ENCODE measurements at regions not wholly inside any gene's neighbourhood (a gene's known extent, or its start where the extent isn't known, plus 50 kb on each side); places are given as distances from the start of the nearest gene placed in this dataset.

DNA sequence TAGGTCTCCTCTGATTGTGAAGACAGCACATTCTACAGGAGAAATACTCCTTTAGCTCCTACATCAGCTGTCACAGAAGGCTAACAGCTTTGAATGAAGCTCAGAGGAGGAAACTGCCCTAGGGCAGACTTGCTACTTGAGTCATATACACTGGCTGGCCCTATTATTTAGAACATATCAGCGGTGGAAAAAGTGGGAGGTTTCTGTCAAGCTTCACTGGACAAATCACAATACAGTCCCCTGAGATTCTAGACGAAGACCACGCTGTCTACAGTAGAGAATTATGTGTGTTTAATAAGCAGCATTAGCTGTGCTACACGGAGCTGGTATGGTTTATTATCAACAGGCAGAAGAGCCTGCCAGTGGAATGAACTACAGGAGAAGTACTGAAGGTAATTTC, 230.9 kb upstream of the FSIP2 start:
- no peak for FAIRE-seq
- Histone ChIP-seq H3K36me3 (ENCODE audit: control insufficient read depth, insufficient read depth, low read length) (no peaks in the 10 kb centered on the region), H3K9me3 (replicated peaks; ENCODE audit: control insufficient read depth, insufficient read depth, low read depth, low read length) (no peaks in the 10 kb centered on the region)

More for the DNA sequence above, 230.9 kb upstream of the FSIP2 start:
- no peak overlapping the region for H3K27ac ChIP-seq (ENCODE audit: extremely low read depth, low read depth, low read length)
- no peaks in the 10 kb centered on the region for H3K9me1 ChIP-seq (ENCODE audit: control insufficient read depth, insufficient read depth, low read length)
- H2AFZ ChIP-seq (ENCODE audit: low read depth, low read length): no peak overlapping the region
- CTCF ChIA-PET (ENCODE audit: low intra/inter-chr PET ratio): no interaction called here
- POLR2A ChIA-PET: no interaction called here
- no peak for ATAC-seq
- no TSS peak for BruUV-seq (replicated peaks)
- WGBS (ENCODE audit: insufficient coverage, low coverage, missing lambda C conversion rate): under 1% methylated on average over 4 of the region's 4 CpGs
- no peak overlapping the region for H3K4me2 ChIP-seq (ENCODE audit: insufficient read depth, low read length)
- H3K27me3 ChIP-seq (ENCODE audit: control insufficient read depth in 2 of 2, insufficient read depth in 2 of 2, low read length in 2 of 2): no peaks in the 10 kb centered on the region
- H3K4me1 ChIP-seq (replicated peaks in 1 of 2; ENCODE audit: control insufficient read depth in 2 of 2, insufficient read depth in 2 of 2, low read length in 2 of 2): no peaks in the 10 kb centered on the region
- H3K79me2 ChIP-seq (ENCODE audit: control insufficient read depth, insufficient read depth, low read length): no peaks in the 10 kb centered on the region
- H3K4me3 ChIP-seq: no peak overlapping the region
- no peaks in the 10 kb centered on the region for H4K20me1 ChIP-seq (replicated peaks; ENCODE audit: control insufficient read depth, insufficient read depth, low read length)
- in situ Hi-C loops (cut with MboI) (no loop called here), intact Hi-C loops (cut with micrococcal nuclease) (no loop called here)
- H3K9ac ChIP-seq (ENCODE audit: insufficient read depth in 1 of 2, low read depth in 2 of 2, low read length in 2 of 2): no peak overlapping the region
- no peak for TF ChIP-seq NR2F6 (CRISPR knock-in tag; IDR thresholded peaks at IDR 0.05)
- TF ChIP-seq, protein P1, sequence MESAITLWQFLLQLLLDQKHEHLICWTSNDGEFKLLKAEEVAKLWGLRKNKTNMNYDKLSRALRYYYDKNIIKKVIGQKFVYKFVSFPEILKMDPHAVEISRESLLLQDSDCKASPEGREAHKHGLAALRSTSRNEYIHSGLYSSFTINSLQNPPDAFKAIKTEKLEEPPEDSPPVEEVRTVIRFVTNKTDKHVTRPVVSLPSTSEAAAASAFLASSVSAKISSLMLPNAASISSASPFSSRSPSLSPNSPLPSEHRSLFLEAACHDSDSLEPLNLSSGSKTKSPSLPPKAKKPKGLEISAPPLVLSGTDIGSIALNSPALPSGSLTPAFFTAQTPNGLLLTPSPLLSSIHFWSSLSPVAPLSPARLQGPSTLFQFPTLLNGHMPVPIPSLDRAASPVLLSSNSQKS (CRISPR knock-in tag; IDR thresholded peaks at IDR 0.05): no peak
- TF ChIP-seq STAG1 (CRISPR knock-in tag; IDR thresholded peaks at IDR 0.05; ENCODE audit: borderline replicate concordance): no peak
- no peak for TF ChIP-seq MAFG (tag; conservative IDR thresholded peaks at IDR 0.05)
- TF ChIP-seq SOX6 (IDR thresholded peaks at IDR 0.05): no peak
- TF ChIP-seq, protein P2, sequence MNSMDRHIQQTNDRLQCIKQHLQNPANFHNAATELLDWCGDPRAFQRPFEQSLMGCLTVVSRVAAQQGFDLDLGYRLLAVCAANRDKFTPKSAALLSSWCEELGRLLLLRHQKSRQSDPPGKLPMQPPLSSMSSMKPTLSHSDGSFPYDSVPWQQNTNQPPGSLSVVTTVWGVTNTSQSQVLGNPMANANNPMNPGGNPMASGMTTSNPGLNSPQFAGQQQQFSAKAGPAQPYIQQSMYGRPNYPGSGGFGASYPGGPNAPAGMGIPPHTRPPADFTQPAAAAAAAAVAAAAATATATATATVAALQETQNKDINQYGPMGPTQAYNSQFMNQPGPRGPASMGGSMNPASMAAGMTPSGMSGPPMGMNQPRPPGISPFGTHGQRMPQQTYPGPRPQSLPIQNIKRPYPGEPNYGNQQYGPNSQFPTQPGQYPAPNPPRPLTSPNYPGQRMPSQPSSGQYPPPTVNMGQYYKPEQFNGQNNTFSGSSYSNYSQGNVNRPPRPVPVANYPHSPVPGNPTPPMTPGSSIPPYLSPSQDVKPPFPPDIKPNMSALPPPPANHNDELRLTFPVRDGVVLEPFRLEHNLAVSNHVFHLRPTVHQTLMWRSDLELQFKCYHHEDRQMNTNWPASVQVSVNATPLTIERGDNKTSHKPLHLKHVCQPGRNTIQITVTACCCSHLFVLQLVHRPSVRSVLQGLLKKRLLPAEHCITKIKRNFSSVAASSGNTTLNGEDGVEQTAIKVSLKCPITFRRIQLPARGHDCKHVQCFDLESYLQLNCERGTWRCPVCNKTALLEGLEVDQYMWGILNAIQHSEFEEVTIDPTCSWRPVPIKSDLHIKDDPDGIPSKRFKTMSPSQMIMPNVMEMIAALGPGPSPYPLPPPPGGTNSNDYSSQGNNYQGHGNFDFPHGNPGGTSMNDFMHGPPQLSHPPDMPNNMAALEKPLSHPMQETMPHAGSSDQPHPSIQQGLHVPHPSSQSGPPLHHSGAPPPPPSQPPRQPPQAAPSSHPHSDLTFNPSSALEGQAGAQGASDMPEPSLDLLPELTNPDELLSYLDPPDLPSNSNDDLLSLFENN (IDR thresholded peaks at IDR 0.05; ENCODE audit: low read depth in 2 of 2, low read length in 2 of 2): no peak
- TF ChIP-seq, protein P3, sequence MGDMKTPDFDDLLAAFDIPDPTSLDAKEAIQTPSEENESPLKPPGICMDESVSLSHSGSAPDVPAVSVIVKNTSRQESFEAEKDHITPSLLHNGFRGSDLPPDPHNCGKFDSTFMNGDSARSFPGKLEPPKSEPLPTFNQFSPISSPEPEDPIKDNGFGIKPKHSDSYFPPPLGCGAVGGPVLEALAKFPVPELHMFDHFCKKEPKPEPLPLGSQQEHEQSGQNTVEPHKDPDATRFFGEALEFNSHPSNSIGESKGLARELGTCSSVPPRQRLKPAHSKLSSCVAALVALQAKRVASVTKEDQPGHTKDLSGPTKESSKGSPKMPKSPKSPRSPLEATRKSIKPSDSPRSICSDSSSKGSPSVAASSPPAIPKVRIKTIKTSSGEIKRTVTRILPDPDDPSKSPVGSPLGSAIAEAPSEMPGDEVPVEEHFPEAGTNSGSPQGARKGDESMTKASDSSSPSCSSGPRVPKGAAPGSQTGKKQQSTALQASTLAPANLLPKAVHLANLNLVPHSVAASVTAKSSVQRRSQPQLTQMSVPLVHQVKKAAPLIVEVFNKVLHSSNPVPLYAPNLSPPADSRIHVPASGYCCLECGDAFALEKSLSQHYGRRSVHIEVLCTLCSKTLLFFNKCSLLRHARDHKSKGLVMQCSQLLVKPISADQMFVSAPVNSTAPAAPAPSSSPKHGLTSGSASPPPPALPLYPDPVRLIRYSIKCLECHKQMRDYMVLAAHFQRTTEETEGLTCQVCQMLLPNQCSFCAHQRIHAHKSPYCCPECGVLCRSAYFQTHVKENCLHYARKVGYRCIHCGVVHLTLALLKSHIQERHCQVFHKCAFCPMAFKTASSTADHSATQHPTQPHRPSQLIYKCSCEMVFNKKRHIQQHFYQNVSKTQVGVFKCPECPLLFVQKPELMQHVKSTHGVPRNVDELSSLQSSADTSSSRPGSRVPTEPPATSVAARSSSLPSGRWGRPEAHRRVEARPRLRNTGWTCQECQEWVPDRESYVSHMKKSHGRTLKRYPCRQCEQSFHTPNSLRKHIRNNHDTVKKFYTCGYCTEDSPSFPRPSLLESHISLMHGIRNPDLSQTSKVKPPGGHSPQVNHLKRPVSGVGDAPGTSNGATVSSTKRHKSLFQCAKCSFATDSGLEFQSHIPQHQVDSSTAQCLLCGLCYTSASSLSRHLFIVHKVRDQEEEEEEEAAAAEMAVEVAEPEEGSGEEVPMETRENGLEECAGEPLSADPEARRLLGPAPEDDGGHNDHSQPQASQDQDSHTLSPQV (IDR thresholded peaks at IDR 0.05): no peak
- TF ChIP-seq, protein P4, sequence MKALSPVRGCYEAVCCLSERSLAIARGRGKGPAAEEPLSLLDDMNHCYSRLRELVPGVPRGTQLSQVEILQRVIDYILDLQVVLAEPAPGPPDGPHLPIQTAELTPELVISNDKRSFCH (CRISPR knock-in tag; IDR thresholded peaks at IDR 0.05): no peak
- TF ChIP-seq, protein P4 (tag; IDR thresholded peaks at IDR 0.05): no peak
- TF ChIP-seq STAT5A (IDR thresholded peaks at IDR 0.05; ENCODE audit: borderline replicate concordance, low read length): no peak
- no peak for TF ChIP-seq SIRT6 (IDR thresholded peaks at IDR 0.05; ENCODE audit: low read depth, low read length)
- TF ChIP-seq MED1 (CRISPR knock-in tag; IDR thresholded peaks at IDR 0.05; ENCODE audit: borderline replicate concordance): no peak
- no peak for DNase-seq (ENCODE audit: extremely low read depth in 1 of 4, low spot score in 3 of 4)
